Osteocyte (in vitro differentiated cells): ENCODE measurements at regions not wholly inside any gene's neighbourhood (a gene's known extent, or its start where the extent isn't known, plus 50 kb on each side); places are given as distances from the start of the nearest gene placed in this dataset.
A peak's percentile ranks its signal among the peaks of the same experiment; 100 is the strongest.

Experiments
- DNase-seq: peaks from one replicate; pipeline ENCODE4 v3.0.0; 2021; ENCODE audit warnings: mixed read lengths; ENCODE audit not compliant: unreplicated experiment; ENCODE audit errors: extremely low spot score
- H3K27ac Mint-ChIP-seq: one replicate; pipeline ENCODE4 v1.8.0; 2021; ENCODE audit warnings: mild to moderate bottlenecking, mixed read lengths; ENCODE audit not compliant: unreplicated experiment
- H3K27me3 Mint-ChIP-seq: one replicate; pipeline ENCODE4 v1.8.0; 2021; ENCODE audit warnings: mixed read lengths; ENCODE audit not compliant: unreplicated experiment
- H3K36me3 Mint-ChIP-seq: one replicate; pipeline ENCODE4 v1.8.0; 2021; ENCODE audit warnings: mixed read lengths; ENCODE audit not compliant: unreplicated experiment
- H3K4me1 Mint-ChIP-seq: one replicate; pipeline ENCODE4 v1.8.0; 2021; ENCODE audit warnings: mixed read lengths; ENCODE audit not compliant: unreplicated experiment
- H3K4me3 Mint-ChIP-seq: one replicate; pipeline ENCODE4 v1.8.0; 2021; ENCODE audit warnings: mild to moderate bottlenecking, moderate library complexity, mixed read lengths; ENCODE audit not compliant: unreplicated experiment
- H3K9me3 Mint-ChIP-seq: one replicate; pipeline ENCODE4 v1.8.0; 2021; ENCODE audit warnings: mixed read lengths; ENCODE audit not compliant: unreplicated experiment
- TF ChIP-seq, protein P1 (sequence below): fragments of 200-600 bp; sonication (generic); IDR thresholded peaks from 2 replicates; pipeline ENCODE4 v1.5.0; 2021; ENCODE audit warnings: antibody characterized with exemption, mild to moderate bottlenecking, moderate library complexity

GRCh38 chr12:48286665-48287064, 64.1 kb downstream of the ZNF641 start:
- no peak for DNase-seq
- H3K4me3 Mint-ChIP-seq, result no peak overlapping the region
- TF ChIP-seq, protein P1, sequence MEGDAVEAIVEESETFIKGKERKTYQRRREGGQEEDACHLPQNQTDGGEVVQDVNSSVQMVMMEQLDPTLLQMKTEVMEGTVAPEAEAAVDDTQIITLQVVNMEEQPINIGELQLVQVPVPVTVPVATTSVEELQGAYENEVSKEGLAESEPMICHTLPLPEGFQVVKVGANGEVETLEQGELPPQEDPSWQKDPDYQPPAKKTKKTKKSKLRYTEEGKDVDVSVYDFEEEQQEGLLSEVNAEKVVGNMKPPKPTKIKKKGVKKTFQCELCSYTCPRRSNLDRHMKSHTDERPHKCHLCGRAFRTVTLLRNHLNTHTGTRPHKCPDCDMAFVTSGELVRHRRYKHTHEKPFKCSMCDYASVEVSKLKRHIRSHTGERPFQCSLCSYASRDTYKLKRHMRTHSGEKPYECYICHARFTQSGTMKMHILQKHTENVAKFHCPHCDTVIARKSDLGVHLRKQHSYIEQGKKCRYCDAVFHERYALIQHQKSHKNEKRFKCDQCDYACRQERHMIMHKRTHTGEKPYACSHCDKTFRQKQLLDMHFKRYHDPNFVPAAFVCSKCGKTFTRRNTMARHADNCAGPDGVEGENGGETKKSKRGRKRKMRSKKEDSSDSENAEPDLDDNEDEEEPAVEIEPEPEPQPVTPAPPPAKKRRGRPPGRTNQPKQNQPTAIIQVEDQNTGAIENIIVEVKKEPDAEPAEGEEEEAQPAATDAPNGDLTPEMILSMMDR, result peak; percentile 30
- H3K27ac Mint-ChIP-seq, result no peak overlapping the region
- H3K27me3 Mint-ChIP-seq, result peaks cover 25% of the 10 kb centered on the region
- no peaks in the 10 kb centered on the region for H3K4me1 Mint-ChIP-seq
- no peaks in the 10 kb centered on the region for H3K9me3 Mint-ChIP-seq
- H3K36me3 Mint-ChIP-seq, result no peaks in the 10 kb centered on the region

- peaks cover 25% of the 10 kb centered on the region for H3K27me3 Mint-ChIP-seq
- H3K36me3 Mint-ChIP-seq, result no peaks in the 10 kb centered on the region
- no peaks in the 10 kb centered on the region for H3K9me3 Mint-ChIP-seq
- H3K4me1 Mint-ChIP-seq, result no peaks in the 10 kb centered on the region
- H3K27ac Mint-ChIP-seq, result no peak overlapping the region
- DNase-seq, result no peak
- TF ChIP-seq, protein P1, result no peak
- no peak overlapping the region for H3K4me3 Mint-ChIP-seq
Observed at GRCh38 chr12:48285751-48286650, 64.7 kb downstream of the ZNF641 start.

- Mint-ChIP-seq H3K4me1 (no peaks in the 10 kb centered on the region), H3K27me3 (peaks cover 6% of the 10 kb centered on the region), H3K36me3 (no peaks in the 10 kb centered on the region), H3K9me3 (peaks cover 1% of the 10 kb centered on the region), H3K27ac (no peak overlapping the region), H3K4me3 (no peak overlapping the region)
- TF ChIP-seq, protein P1, result no peak
- no peak for DNase-seq
Observed at GRCh38 chr12:48281811-48282210, 68.9 kb downstream of the ZNF641 start.

GRCh38 chr12:48280572-48280971, 70.1 kb downstream of the ZNF641 start:
- Mint-ChIP-seq H3K27ac (no peak overlapping the region), H3K36me3 (no peaks in the 10 kb centered on the region), H3K4me3 (no peak overlapping the region), H3K27me3 (peaks cover 6% of the 10 kb centered on the region), H3K4me1 (no peaks in the 10 kb centered on the region), H3K9me3 (peaks cover 6% of the 10 kb centered on the region)
- TF ChIP-seq, protein P1, result no peak
- no peak for DNase-seq

- no peak for DNase-seq
- Mint-ChIP-seq H3K27ac (no peak overlapping the region), H3K36me3 (no peaks in the 10 kb centered on the region), H3K9me3 (peaks cover 11% of the 10 kb centered on the region), H3K4me3 (no peak overlapping the region), H3K27me3 (peaks cover 9% of the 10 kb centered on the region), H3K4me1 (no peaks in the 10 kb centered on the region)
- TF ChIP-seq, protein P1, result no peak
Observed at GRCh38 chr12:48279601-48280000, 71.1 kb downstream of the ZNF641 start.
